ENCODE measurements at regions not wholly inside any gene's neighbourhood (a gene's known extent, or its start where the extent isn't known, plus 50 kb on each side); places are given as distances from the start of the nearest gene placed in this dataset.

- in situ Hi-C loops (cut with MboI; ENCODE audit: low sequenced_read_pairs in 4 of 4) = no loop called here
- no peak for TF ChIP-seq POLR2A (IDR thresholded peaks at IDR 0.05)
- TF ChIP-seq, protein P1, sequence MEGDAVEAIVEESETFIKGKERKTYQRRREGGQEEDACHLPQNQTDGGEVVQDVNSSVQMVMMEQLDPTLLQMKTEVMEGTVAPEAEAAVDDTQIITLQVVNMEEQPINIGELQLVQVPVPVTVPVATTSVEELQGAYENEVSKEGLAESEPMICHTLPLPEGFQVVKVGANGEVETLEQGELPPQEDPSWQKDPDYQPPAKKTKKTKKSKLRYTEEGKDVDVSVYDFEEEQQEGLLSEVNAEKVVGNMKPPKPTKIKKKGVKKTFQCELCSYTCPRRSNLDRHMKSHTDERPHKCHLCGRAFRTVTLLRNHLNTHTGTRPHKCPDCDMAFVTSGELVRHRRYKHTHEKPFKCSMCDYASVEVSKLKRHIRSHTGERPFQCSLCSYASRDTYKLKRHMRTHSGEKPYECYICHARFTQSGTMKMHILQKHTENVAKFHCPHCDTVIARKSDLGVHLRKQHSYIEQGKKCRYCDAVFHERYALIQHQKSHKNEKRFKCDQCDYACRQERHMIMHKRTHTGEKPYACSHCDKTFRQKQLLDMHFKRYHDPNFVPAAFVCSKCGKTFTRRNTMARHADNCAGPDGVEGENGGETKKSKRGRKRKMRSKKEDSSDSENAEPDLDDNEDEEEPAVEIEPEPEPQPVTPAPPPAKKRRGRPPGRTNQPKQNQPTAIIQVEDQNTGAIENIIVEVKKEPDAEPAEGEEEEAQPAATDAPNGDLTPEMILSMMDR (IDR thresholded peaks at IDR 0.05 in 4 of 5, conservative IDR thresholded peaks at IDR 0.05 in 1 of 5) = no peak
- Histone ChIP-seq H3K36me3 (no peaks in the 10 kb centered on the region), H3K9me3 (no peaks in the 10 kb centered on the region), H3K27me3 (no peaks in the 10 kb centered on the region), H3K4me1 (no peaks in the 10 kb centered on the region), H3K27ac (no peak overlapping the region), H3K4me3 (no peak overlapping the region)
- intact Hi-C loops (cut with DNase I; ENCODE audit: low total_unique reads) = no loop called here
- DNase-seq (no peak), ATAC-seq (no peak)
Measured at GRCh38 chr11:41836431-41836830, 377.0 kb upstream of the LRRC4C start.

- no peaks in the 10 kb centered on the region for H3K4me1 ChIP-seq
- no peaks in the 10 kb centered on the region for H3K27me3 ChIP-seq
- ATAC-seq = no peak
- no peak for DNase-seq
- no peak overlapping the region for H3K4me3 ChIP-seq
- no peaks in the 10 kb centered on the region for H3K9me3 ChIP-seq
- no peak overlapping the region for H3K27ac ChIP-seq
- intact Hi-C loops (cut with DNase I; ENCODE audit: low total_unique reads) = no loop called here
- TF ChIP-seq, protein P1 (IDR thresholded peaks at IDR 0.05 in 4 of 5, conservative IDR thresholded peaks at IDR 0.05 in 1 of 5) = no peak
- no peak for TF ChIP-seq POLR2A (IDR thresholded peaks at IDR 0.05)
- H3K36me3 ChIP-seq = no peaks in the 10 kb centered on the region
- in situ Hi-C loops (cut with MboI; ENCODE audit: low sequenced_read_pairs in 4 of 4) = no loop called here
Measured at GRCh38 chr11:41842673-41843072, 383.2 kb upstream of the LRRC4C start.

GRCh38 chr11:41845066-41845465, 385.6 kb upstream of the LRRC4C start:
- Histone ChIP-seq H3K27me3 (no peaks in the 10 kb centered on the region), H3K4me3 (no peak overlapping the region), H3K4me1 (no peaks in the 10 kb centered on the region), H3K36me3 (no peaks in the 10 kb centered on the region), H3K27ac (no peak overlapping the region), H3K9me3 (no peaks in the 10 kb centered on the region)
- TF ChIP-seq, protein P1 (IDR thresholded peaks at IDR 0.05 in 4 of 5, conservative IDR thresholded peaks at IDR 0.05 in 1 of 5) = no peak
- TF ChIP-seq POLR2A (IDR thresholded peaks at IDR 0.05) = no peak
- intact Hi-C loops (cut with DNase I; ENCODE audit: low total_unique reads) = no loop called here
- DNase-seq (no peak), ATAC-seq (no peak)
- in situ Hi-C loops (cut with MboI; ENCODE audit: low sequenced_read_pairs in 4 of 4) = no loop called here

DNA sequence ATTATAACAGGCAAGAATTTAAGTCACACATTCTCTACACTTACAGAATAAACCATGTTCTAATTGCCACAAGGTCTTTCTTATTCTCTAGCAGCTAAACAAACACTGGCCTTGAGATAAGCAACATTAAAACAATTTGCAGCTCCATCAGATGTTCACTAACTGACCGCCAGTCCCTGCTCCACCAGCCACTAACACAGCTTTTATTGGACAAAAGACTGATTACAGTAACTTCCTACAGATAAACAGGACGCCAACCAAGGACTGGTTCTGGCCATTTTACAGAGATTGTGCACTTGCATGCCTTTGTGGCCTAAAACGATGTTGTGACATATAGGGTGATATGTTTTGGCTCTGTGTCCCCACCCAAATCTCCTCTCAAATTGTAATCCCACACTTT, 388.9 kb upstream of the LRRC4C start:
- DNase-seq = no peak
- no peaks in the 10 kb centered on the region for H3K9me3 ChIP-seq
- no peaks in the 10 kb centered on the region for H3K36me3 ChIP-seq
- in situ Hi-C loops (cut with MboI; ENCODE audit: low sequenced_read_pairs in 4 of 4) (no loop called here), intact Hi-C loops (cut with DNase I; ENCODE audit: low total_unique reads) (no loop called here)
- no peak overlapping the region for H3K4me3 ChIP-seq
- TF ChIP-seq, protein P1 (IDR thresholded peaks at IDR 0.05 in 4 of 5, conservative IDR thresholded peaks at IDR 0.05 in 1 of 5) = no peak
- no peak for TF ChIP-seq POLR2A (IDR thresholded peaks at IDR 0.05)
- H3K27me3 ChIP-seq = no peaks in the 10 kb centered on the region
- ATAC-seq = no peak
- H3K4me1 ChIP-seq = no peaks in the 10 kb centered on the region
- no peak overlapping the region for H3K27ac ChIP-seq

DNA sequence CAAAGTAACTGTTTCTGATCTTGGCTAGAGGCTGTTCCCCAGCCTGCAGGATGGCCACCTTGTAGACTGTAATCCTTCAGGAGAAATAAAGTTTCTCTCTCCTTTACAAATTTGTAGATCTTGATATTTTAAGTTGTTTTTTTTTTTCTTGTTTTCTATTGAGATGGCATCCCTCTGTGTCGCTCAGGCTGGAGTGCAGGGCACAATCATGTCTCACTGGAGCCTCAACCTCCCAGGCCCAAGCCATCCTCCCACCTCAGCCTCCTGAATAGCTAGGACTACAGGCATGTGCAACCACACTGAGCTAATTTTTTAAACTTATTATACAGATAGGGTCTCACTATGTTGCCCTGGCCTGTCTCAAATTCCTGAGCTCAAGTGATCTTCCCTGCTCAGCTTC, 389.8 kb upstream of the LRRC4C start:
- DNase-seq (no peak), ATAC-seq (no peak)
- H3K9me3 ChIP-seq = no peaks in the 10 kb centered on the region
- TF ChIP-seq, protein P1 (IDR thresholded peaks at IDR 0.05 in 4 of 5, conservative IDR thresholded peaks at IDR 0.05 in 1 of 5) = no peak
- no peak for TF ChIP-seq POLR2A (IDR thresholded peaks at IDR 0.05)
- H3K4me3 ChIP-seq = no peak overlapping the region
- H3K27me3 ChIP-seq = no peaks in the 10 kb centered on the region
- intact Hi-C loops (cut with DNase I; ENCODE audit: low total_unique reads) = no loop called here
- no peak overlapping the region for H3K27ac ChIP-seq
- no peaks in the 10 kb centered on the region for H3K4me1 ChIP-seq
- H3K36me3 ChIP-seq = no peaks in the 10 kb centered on the region
- in situ Hi-C loops (cut with MboI; ENCODE audit: low sequenced_read_pairs in 4 of 4) = no loop called here
